ENCODE measurements at regions not wholly inside any gene's neighbourhood (a gene's known extent, or its start where the extent isn't known, plus 50 kb on each side); places are given as distances from the start of the nearest gene placed in this dataset.

- no peak for DNase-seq
Observed at GRCh38 chr7:131090188-131090587, 237.5 kb upstream of the MKLN1 start.

GRCh38 chr7:131090886-131091692, 236.6 kb upstream of the MKLN1 start:
- DNase-seq, result no peak

GRCh38 chr7:131094685-131095084, 233.0 kb upstream of the MKLN1 start:
- DNase-seq, result no peak

- no peak for DNase-seq
Observed at GRCh38 chr7:131095346-131095745, 232.3 kb upstream of the MKLN1 start.

GRCh38 chr7:131096267-131096927, 231.3 kb upstream of the MKLN1 start:
- no peak for DNase-seq

- DNase-seq, result no peak
Observed at GRCh38 chr7:131097662-131098376, 229.9 kb upstream of the MKLN1 start.

GRCh38 chr7:131098527-131098926, 229.1 kb upstream of the MKLN1 start:
- no peak for DNase-seq

GRCh38 chr7:131100357-131101054, 227.2 kb upstream of the MKLN1 start:
- DNase-seq, result no peak

- no peak for DNase-seq
Observed at GRCh38 chr7:131103997-131104396, 223.7 kb upstream of the MKLN1 start.

GRCh38 chr7:131104596-131105293, 222.9 kb upstream of the MKLN1 start:
- no peak for DNase-seq

- DNase-seq, result no peak
Observed at GRCh38 chr7:131105294-131105798, 222.3 kb upstream of the MKLN1 start.

GRCh38 chr7:131105799-131106680, 221.6 kb upstream of the MKLN1 start:
- DNase-seq, result peak; percentile 76 to 83

- DNase-seq, result peak; percentile 61 to 65
Observed at GRCh38 chr7:131106681-131107336, 220.9 kb upstream of the MKLN1 start.

GRCh38 chr7:131107337-131108211, 220.1 kb upstream of the MKLN1 start:
- peak; percentile 68 to 81 for DNase-seq

GRCh38 chr7:131108212-131108940, 219.3 kb upstream of the MKLN1 start:
- DNase-seq, result peak in 1 of 2 donors; percentile 34

GRCh38 chr7:131109011-131109758, 218.5 kb upstream of the MKLN1 start:
- no peak for DNase-seq

GRCh38 chr7:131109759-131110296, 217.8 kb upstream of the MKLN1 start:
- DNase-seq, result peak; percentile 74 to 77

Measured in stimulated activated CD4-positive, alpha-beta T cell treated with anti-CD3 and anti-CD28 coated beads, Interleukin-2, amount 100 ng/mL, for 24 hours (primary cell).